Bronchial epithelial cell (primary cell): ENCODE measurements at regions not wholly inside any gene's neighbourhood (a gene's known extent, or its start where the extent isn't known, plus 50 kb on each side); places are given as distances from the start of the nearest gene placed in this dataset.

Experiments used
- DNase-seq: peaks from one replicate; pipeline ENCODE4 v3.0.0-alpha.2; 2010; ENCODE audit warnings: low read depth
- FAIRE-seq: peaks from 2 replicates; lab custom pipeline; 2011; peaks lifted over from hg19 to GRCh38; lab: Jason Lieb, UNC
- H3K27me3 ChIP-seq: 2 replicates; pipeline ENCODE4 v1.5.1; 2011; ENCODE audit warnings: low read length; ENCODE audit not compliant: control insufficient read depth, insufficient read depth
- H3K36me3 ChIP-seq: 2 replicates; pipeline ENCODE4 v1.5.1; 2011; ENCODE audit warnings: low read length; ENCODE audit not compliant: control insufficient read depth, insufficient read depth
- H3K4me3 ChIP-seq: 2 replicates; pipeline ENCODE4 v1.5.1; 2011; ENCODE audit warnings: mild to moderate bottlenecking, low read depth, low read length, control low read depth
- TF ChIP-seq, protein P1 (sequence below): IDR thresholded peaks from 2 replicates; pipeline ENCODE4 v1.5.1; 2011; ENCODE audit warnings: mild to moderate bottlenecking, moderate library complexity, low read length, control low read depth, inconsistent platforms; ENCODE audit not compliant: insufficient read depth, severe bottlenecking

DNA sequence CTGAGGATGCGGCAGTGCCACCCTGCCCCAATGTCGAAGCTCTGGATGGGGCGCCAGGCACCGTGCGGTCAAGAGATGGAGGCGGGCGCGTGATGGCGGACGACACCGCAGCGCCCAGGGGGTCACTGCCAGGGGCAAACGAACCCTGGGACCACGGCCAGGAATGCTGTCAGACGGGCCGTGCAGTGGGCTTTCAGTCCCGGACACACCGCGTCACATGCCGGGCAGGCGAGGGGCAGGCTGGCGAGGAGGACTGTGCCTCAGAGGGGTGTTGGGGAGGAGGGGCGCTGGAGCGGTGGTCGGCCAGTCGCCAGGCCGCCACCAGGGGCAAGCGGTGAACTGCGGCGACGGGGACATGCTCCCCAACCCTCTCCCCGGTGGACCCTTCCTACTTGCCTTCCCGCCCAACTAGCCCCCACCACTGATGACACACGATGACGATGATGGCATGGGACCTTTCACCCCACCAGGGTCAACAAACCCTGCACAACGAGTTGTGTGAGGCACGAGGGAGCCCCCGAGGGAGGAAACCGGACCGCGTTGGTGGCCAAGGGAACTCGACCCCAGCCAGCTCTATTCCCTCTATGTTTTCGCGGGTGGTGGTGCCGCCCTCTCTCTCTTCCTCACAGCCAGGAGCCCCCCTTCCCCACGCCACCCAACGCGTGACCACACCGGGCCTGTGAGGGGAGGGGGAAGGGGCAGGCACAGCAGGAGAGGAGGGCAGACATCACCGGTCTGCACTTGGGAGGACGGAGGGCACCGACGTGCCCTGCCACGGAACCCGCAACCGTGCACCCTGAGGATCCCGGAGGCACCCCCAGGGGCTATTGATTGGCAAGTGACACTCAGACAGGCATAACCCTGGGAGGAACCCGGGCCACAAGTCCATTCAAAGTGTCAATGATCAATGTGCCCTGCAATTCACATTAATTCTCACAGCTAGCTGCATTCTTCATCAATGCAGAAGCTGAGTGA lies 1960.9 kb upstream of the DEFB115 start:
- FAIRE-seq (no peak), DNase-seq (no peak)
- TF ChIP-seq, protein P1, sequence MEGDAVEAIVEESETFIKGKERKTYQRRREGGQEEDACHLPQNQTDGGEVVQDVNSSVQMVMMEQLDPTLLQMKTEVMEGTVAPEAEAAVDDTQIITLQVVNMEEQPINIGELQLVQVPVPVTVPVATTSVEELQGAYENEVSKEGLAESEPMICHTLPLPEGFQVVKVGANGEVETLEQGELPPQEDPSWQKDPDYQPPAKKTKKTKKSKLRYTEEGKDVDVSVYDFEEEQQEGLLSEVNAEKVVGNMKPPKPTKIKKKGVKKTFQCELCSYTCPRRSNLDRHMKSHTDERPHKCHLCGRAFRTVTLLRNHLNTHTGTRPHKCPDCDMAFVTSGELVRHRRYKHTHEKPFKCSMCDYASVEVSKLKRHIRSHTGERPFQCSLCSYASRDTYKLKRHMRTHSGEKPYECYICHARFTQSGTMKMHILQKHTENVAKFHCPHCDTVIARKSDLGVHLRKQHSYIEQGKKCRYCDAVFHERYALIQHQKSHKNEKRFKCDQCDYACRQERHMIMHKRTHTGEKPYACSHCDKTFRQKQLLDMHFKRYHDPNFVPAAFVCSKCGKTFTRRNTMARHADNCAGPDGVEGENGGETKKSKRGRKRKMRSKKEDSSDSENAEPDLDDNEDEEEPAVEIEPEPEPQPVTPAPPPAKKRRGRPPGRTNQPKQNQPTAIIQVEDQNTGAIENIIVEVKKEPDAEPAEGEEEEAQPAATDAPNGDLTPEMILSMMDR, result no peak
- no peaks in the 10 kb centered on the region for H3K36me3 ChIP-seq
- no peaks in the 10 kb centered on the region for H3K27me3 ChIP-seq
- H3K4me3 ChIP-seq, result no peak overlapping the region

DNA sequence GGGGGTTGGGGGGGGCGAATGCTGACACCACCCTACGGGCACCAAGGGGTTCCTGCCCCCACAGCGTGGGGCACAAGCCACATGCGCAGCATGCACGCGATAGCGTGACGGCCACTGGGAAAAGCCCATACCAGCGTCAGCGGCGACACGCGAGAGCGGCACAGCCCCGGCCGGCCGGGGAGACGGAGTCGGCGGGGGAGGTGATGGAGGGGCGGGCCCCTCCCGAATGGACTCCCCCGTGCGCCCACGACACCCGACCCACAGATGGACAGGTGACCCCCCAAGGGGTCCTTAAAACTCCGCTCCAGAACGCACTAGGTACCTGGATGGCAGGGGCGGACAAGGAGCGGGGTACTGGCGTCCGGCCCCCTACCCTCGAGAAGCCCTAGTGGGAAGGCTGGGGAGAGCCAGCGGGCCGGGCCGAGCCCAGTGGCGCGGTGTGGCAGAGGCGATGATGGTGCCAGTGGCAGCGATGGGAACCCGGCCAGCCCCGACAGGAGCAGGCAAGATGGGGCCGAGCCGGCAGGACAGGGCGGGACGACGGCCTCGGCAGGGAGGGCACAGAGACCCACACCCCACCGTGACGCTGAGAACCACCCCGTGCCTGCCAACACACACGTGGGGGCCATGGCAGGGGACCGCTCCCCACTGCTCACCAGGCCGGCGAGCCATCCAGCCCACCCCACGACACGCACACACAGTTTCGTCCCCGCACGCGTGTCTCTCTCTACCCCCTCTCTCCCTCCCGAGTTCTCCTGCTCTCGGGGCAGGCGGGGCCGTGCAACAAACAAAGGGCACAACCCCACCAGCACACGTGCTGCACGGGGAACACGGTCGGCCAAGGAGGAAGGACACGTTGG lies 1959.8 kb upstream of the DEFB115 start:
- no peak for FAIRE-seq
- no peaks in the 10 kb centered on the region for H3K27me3 ChIP-seq

DNA sequence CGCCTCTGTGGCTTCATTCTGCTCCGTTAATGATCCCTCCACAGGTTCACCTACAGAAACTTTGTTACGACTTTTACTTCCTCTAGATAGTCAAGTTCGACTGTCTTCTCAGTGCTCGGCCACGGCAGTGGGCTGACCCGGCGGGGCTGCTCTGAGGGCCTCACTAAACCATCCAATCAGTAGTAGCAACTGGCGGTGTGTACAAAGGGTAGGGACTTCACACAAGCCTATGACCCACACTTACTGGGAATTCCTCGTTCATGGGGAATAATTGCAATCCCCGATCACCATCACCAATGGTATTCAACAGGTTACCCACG lies 1959.2 kb upstream of the DEFB115 start:
- no peak for FAIRE-seq

More for the DNA sequence above, 1959.8 kb upstream of the DEFB115 start:
- DNase-seq, result no peak
- TF ChIP-seq, protein P1, result no peak
- H3K36me3 ChIP-seq, result no peaks in the 10 kb centered on the region
- H3K4me3 ChIP-seq, result no peak overlapping the region

GRCh38 chr20:29298759-29299613 lies 1958.5 kb upstream of the DEFB115 start:
- FAIRE-seq (no peak), DNase-seq (no peak)
- Histone ChIP-seq H3K27me3 (no peaks in the 10 kb centered on the region), H3K4me3 (no peak overlapping the region), H3K36me3 (no peaks in the 10 kb centered on the region)
- TF ChIP-seq, protein P1, result no peak

More for the DNA sequence above, 1959.2 kb upstream of the DEFB115 start:
- no peak for DNase-seq
- Histone ChIP-seq H3K4me3 (no peak overlapping the region), H3K36me3 (no peaks in the 10 kb centered on the region), H3K27me3 (no peaks in the 10 kb centered on the region)
- TF ChIP-seq, protein P1, result no peak

DNA sequence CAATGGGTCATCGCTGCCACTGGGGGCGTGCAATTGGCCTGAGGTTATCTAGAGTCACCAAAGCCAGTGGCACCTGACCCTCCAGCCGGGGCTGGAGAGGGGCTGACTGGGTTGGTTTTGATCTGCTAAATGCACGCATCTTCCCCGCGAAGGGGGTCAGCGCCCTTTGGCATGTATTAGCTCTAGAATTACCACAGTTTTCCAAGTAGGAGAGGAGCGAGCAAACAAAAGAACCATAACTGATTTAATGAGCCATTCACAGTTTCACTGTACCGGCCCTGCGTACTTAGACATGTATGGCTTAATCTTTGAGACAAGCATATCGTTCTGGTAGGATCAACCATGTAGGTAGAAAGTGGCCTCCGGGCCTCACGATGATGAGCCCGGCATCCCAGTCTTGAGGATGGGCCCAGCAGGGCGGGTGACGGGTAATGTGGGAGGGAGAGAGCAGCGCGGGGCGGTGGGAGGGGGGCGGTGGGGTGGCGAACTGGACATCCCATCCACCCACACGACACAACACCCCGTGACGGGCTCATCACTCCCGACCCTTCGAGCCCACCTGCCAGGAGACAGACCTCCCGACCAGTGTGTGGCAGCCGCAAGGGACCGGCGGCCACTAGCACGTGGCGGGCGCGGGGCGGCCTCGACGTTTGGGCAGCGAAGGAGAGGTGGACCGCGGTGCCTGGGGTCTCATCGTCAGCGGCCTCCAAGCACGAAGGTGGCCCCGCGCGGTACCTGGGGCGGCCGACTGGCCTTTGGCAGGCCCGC lies 1957.5 kb upstream of the DEFB115 start:
- no peak for FAIRE-seq
- Histone ChIP-seq H3K27me3 (no peaks in the 10 kb centered on the region), H3K36me3 (no peaks in the 10 kb centered on the region), H3K4me3 (no peak overlapping the region)
- TF ChIP-seq, protein P1, result no peak
- no peak for DNase-seq
